Fibroblast of peridontal ligament (primary cell): ENCODE measurements at regions not wholly inside any gene's neighbourhood (a gene's known extent, or its start where the extent isn't known, plus 50 kb on each side); places are given as distances from the start of the nearest gene placed in this dataset.
A peak's percentile ranks its signal among the peaks of the same experiment; 100 is the strongest.
"Not testable (repeated sequence)": the region's sequence is repeated elsewhere in the genome, so short reads cannot be mapped to it uniquely, and the experiment has no call there.

ENCODE experiments used
- DNase-seq: peaks from one replicate; pipeline ENCODE4 v3.0.0-alpha.2; 2010; ENCODE audit errors: extremely low read depth

DNA sequence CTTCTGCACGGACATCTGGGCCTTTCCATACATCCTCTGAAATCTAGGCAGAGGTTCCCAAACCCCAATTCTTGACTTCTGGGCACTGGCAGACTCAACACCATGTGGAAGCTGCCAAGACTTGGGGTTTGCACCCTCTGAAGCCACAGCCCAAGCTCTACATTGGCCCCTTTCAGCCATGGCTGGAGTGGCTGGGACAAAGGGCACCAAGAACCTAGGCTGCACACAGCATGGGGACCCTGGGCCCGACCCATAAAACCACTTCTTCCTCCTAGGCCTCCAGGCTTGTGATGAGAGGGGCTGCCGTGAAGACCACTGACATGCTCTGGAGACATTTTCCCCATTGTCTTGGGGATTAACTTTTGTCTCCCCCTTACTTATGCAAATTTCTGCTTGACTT lies 158.0 kb downstream of the GNAI1 start:
- not testable (repeated sequence) for DNase-seq

DNA sequence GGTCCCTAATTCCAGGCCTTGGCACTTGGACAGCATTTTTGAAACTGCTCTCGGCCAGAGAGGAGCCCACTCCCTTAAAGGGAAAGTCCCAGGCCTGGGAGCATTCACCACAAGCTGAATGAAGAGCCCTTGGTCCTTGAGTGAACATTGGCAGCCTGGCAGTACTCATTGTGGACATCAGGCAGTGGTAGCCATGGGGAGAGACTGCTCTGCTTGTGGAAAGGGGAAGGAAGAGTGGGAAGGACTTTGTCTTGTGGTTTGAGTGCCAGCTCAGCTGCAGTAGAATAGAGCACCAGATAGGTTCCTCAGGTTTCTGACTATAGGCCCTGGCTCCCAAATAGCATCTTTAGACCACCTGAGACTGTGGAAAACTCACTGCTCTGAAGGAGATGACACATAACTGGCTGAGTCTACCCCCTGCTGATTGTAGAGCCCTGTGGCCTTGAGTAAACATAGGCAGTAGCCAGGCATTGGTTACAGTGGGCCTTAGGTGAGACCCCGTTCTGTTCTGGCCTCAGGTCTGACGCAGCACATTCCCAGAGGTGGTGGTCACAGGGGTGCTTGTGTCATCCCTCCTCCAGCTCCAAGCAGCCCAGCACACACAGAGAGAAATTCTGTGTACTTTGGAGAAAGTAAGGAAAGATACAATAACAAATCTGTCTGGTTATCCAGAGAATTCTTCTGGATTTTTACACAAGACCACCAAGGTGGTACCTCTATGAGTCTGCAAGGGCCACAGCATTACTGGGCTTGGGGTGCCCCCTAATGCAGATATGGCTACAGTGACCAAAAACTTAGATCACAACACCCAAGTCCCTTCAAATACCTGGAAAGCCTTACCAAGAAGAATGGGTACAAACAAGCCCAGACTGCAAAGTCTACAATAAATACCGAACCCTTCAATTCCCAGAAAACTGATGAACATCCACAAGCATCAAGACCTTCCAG lies 153.8 kb downstream of the GNAI1 start:
- no peak for DNase-seq

DNA sequence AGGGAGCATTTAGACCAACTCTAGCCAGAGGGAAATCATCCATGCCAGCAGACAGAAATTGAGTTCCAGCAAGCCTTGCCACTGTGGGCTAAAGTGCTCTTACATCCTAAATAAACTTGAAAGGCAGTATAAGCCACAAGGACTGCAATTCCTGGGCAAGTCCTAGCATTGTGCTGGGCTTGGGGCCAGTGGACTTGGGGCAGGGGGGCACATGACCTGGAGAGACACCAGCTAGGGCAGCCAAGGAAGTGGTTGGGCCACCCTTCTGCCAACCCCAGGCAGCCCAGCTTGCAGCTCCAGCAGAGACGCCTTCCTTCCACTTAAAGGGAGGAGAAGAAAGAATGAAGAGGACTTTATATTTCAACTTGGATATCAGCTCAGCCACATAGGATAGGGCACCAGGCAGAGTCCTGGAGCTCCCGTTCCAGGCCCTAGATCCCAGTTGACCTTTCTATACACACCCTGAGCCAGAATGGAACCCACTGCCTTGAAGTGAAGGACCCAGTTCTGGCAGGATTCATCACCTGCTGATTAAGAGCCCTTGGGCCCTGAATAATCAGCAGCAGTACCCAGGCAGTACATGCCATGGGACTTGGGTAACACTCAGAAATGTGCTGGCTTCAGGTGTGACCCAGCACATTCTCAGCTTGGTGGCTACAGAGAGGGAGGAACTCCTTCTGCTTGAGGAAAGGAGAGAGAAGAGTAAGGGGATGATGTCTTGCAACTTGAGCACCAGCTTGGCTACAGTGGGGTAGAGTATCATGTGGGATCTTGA lies 153.0 kb downstream of the GNAI1 start:
- no peak for DNase-seq

DNA sequence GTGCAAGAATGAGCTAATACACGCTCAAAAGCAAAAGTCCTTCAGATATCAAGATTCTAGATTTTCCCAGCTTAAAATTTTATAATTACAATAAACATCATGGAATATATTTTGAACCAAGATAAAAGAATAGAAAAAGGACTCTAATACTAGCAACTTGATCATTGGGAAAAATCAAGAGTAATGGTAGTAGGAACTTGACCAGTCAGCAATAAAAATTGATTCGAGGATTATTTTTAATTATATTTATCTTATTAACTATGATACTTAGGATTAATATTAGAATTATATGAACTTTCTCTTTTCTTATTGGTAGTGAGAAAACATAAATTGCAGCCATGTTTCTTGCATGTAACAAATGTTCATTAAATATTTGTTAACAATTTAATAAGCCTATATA lies 152.0 kb downstream of the GNAI1 start:
- no peak for DNase-seq

DNA sequence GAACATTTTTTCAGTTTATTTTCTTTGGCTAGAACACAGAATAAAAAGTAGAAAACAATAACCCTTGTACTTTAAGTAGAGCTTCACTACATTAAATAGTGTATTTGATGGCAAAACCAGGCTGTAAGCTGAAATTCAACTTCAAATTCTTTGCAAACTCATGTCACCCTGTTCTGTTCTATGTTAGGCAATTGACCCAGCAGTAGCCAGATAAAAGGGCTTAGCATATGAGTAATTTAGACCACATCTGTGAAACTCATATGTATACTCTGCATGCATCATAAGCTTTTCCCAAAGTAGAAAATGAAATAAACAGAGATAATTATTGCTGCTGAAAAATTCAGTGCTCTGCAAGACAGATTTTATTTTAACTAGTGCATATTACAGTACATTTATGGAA lies 150.2 kb downstream of the GNAI1 start:
- DNase-seq, result peak; percentile 96

DNA sequence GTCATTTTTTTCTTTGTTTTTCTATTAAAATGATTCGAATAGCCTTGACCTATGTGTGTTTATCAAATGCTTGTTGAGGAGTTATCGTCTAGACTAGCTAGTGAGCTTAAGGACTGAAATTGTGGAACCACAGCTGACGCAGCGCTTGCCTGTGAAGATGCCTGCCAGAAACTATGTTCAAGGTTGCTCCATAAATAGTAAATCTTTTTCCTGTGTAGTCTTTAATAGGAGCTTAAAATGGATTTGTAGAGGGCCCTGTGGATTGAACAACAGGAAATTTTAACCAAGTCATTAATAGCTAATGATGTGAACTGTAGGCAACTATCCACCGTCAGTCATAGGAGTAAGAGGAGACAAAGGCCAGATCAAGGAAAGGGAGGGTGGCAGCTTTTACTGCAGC lies 145.1 kb downstream of the GNAI1 start:
- no peak for DNase-seq

DNA sequence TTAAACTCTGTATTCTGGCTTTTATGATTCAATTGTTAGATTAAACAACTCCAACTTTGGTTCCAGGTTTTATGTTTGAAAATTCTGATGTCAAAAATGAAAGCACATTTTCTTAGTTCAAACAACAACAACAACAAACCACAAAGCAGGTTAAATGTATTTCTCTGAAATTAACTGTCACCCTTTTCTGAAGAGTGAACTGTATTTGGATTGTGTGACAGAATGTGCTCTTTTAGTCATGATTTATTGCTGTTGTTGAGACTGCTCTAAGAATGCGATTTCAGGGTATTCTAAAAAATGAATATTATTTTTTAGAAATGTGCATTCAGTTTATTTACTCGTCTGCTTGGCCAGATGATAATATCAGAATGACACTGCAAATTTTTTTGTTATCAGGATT lies 144.1 kb downstream of the GNAI1 start:
- DNase-seq, result no peak

DNA sequence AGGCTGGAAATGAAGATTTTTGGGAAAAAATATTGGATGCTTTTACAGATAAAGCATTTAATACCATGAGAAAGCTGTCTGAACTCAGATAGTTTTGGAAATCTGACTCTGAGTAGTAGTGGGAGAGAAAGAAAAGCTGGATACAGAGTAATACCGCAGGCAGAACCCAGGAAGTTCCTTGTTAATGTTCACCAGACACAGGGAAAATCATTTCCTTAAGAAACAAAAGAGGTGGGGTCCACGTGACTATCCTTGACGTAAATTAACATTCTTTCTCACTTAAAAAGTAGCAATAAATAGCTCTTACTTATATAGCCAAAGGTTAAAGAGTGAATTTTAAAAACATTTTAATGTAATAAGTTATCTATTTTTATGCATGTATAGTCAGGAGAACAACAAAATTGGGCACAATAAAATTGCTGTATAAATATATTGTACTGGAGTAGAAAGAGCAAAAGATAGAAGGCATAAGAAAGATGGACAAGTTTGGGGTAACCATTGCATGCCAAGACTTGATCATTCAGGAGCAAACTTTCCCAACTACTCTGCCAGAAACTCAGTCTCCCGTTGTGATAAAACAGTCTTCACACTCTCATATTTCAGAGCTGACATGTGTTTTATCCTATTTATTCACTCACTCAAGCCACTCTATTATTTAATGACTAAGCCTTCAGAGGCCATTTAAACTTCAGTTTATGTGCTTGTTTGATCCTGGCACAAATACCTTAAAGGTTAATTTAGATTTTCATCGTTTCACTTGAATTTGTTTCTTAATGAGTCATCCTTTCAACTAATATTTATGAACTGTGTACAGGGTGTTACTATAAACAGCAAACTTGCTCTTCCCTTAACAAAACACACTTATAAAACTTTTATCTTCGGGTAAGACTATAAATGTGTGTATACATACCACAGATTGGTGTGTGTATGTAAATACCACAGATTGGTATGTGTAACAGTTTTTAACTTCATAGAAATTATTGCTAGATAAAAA lies 143.1 kb downstream of the GNAI1 start:
- DNase-seq, result peak; percentile 57
